K562 (cell line): ENCODE measurements at regions not wholly inside any gene's neighbourhood (a gene's known extent, or its start where the extent isn't known, plus 50 kb on each side); places are given as distances from the start of the nearest gene placed in this dataset.

Experiments used
- ATAC-seq: fragments of 200-7000 bp; cut with Tn5 transposase; 3 replicates; pipeline ENCODE4 v1.9.1; 2020; ENCODE audit warnings: moderate library complexity
- BruUV-seq: library from RNA; stranded (reverse); fragments of 400-500 nt; replicated peaks from 2 replicates; lab custom pipeline; 2021; lab: Mats Ljungman, UMichigan
- CTCF ChIA-PET: fragments of 300-600 bp; formaldehyde crosslinking; extraction: SDS; loops from one replicate; lab custom pipeline; 2021; ENCODE audit warnings: low intra/inter-chr PET ratio; lab: Yijun Ruan, JAX
- POLR2A ChIA-PET: fragments of 300-600, 350-650 bp; sonication (Branson Sonifier 250); formaldehyde crosslinking; extraction: SDS; loops from one replicate; lab custom pipeline; 2021; ENCODE audit warnings: antibody characterized with exemption, inconsistent platforms; lab: Yijun Ruan, JAX
- DNase-seq, 4 experiments: peaks; one replicate each; pipeline versions ENCODE4 v3.0.0 to v3.0.0-alpha.2; 2011 to 2018; ENCODE audit warnings: low spot score in 3 of 4, mixed read lengths in 3 of 4; ENCODE audit errors: extremely low read depth in 1 of 4
- FAIRE-seq: peaks from 2 replicates; lab custom pipeline; 2011; peaks lifted over from hg19 to GRCh38; lab: Jason Lieb, UNC
- H2AFZ ChIP-seq: 2 replicates; pipeline ENCODE4 v1.6.0; 2011; ENCODE audit warnings: low read depth, low read length, control low read depth, inconsistent platforms
- H3K27ac ChIP-seq: fragments of 200-600 bp; 3 replicates; pipeline ENCODE4 v1.8.0; 2011; ENCODE audit warnings: low read depth, mild to moderate bottlenecking, control low read depth, inconsistent platforms, low read length, moderate library complexity, mixed read lengths; ENCODE audit errors: extremely low read depth
- H3K27me3 ChIP-seq, 2 experiments: fragments of 300-600 bp in 1 of 2; 2 replicates in 1 of 2; 3 replicates in 1 of 2; pipeline versions ENCODE4 v1.6.0 to v1.8.0; 2011; ENCODE audit warnings: inconsistent platforms in 2 of 2, low read length in 2 of 2, mild to moderate bottlenecking in 1 of 2, mixed read lengths in 1 of 2, moderate library complexity in 1 of 2; ENCODE audit not compliant: control insufficient read depth in 2 of 2, insufficient read depth in 2 of 2
- H3K36me3 ChIP-seq: fragments of 300-600 bp; 3 replicates; pipeline ENCODE4 v1.8.0; 2011; ENCODE audit warnings: mild to moderate bottlenecking, low read length, inconsistent platforms; ENCODE audit not compliant: control insufficient read depth, insufficient read depth
- H3K4me1 ChIP-seq, 2 experiments: fragments of 200-600 bp in 1 of 2; replicated peaks in 1 of 2; 2 replicates in 1 of 2; 3 replicates in 1 of 2; pipeline versions ENCODE4 v1.5.1 to v1.8.0; 2011; ENCODE audit warnings: inconsistent platforms in 2 of 2, low read length in 2 of 2, mild to moderate bottlenecking in 1 of 2, mixed read lengths in 1 of 2, moderate library complexity in 1 of 2; ENCODE audit not compliant: control insufficient read depth in 2 of 2, insufficient read depth in 2 of 2
- H3K4me2 ChIP-seq: 2 replicates; pipeline ENCODE4 v1.6.1; 2011; ENCODE audit warnings: low read length, control low read depth, inconsistent platforms, mixed read lengths; ENCODE audit not compliant: insufficient read depth
- H3K4me3 ChIP-seq: fragments of 200-600 bp; sonication (generic), shearing (Covaris generic); 2 replicates; pipeline ENCODE4 v1.5.1; 2016; ENCODE audit warnings: control low read depth, inconsistent platforms
- H3K79me2 ChIP-seq: fragments of 200-600 bp; 3 replicates; pipeline ENCODE4 v1.8.0; 2011; ENCODE audit warnings: low read length, inconsistent platforms; ENCODE audit not compliant: control insufficient read depth, insufficient read depth
- H3K9ac ChIP-seq, 2 experiments: 2 replicates each; pipeline versions ENCODE4 v1.6.0 to v1.6.1; 2011; ENCODE audit warnings: low read depth in 2 of 2, low read length in 2 of 2, control low read depth in 1 of 2, inconsistent platforms in 1 of 2, mild to moderate bottlenecking in 1 of 2, mixed read lengths in 1 of 2; ENCODE audit not compliant: insufficient read depth in 1 of 2
- H3K9me1 ChIP-seq: one replicate; pipeline ENCODE4 v1.6.0; 2011; ENCODE audit warnings: inconsistent platforms, mild to moderate bottlenecking, low read length, moderate library complexity; ENCODE audit not compliant: control insufficient read depth, insufficient read depth
- H3K9me3 ChIP-seq: replicated peaks from 2 replicates; pipeline ENCODE4 v1.5.1; 2011; ENCODE audit warnings: low read depth, low read length, inconsistent platforms; ENCODE audit not compliant: control insufficient read depth, insufficient read depth
- H4K20me1 ChIP-seq: replicated peaks from 2 replicates; pipeline ENCODE4 v1.6.1; 2011; ENCODE audit warnings: low read length, inconsistent platforms, mixed read lengths; ENCODE audit not compliant: control insufficient read depth, insufficient read depth
- GATA2 ChIP-seq: sonication (generic); formaldehyde crosslinking; IDR thresholded peaks from 2 replicates; pipeline ENCODE4 v1.4.0; 2020; ENCODE audit warnings: mild to moderate bottlenecking, missing genetic modification reagents
- KLF10 ChIP-seq: fragments of 250-450 bp; sonication (Bioruptor Pico); IDR thresholded peaks from 2 replicates; pipeline ENCODE4 v1.6.1; 2021; ENCODE audit warnings: matching md5 sums
- MCM2 ChIP-seq: fragments of 450-650 bp; IDR thresholded peaks from 2 replicates; pipeline ENCODE4 v1.6.1; 2017; ENCODE audit warnings: low read depth, mild to moderate bottlenecking
- MEIS2 ChIP-seq: fragments of 450-650 bp; IDR thresholded peaks from 2 replicates; pipeline ENCODE4 v1.6.1; 2014; ENCODE audit warnings: mild to moderate bottlenecking; ENCODE audit not compliant: partially characterized antibody
- RBM25 ChIP-seq: fragments of 200-400 bp; formaldehyde crosslinking; IDR thresholded peaks from 2 replicates; pipeline ENCODE4 v1.6.1; 2018; ENCODE audit warnings: low read length, low read depth, moderate library complexity; ENCODE audit not compliant: severe bottlenecking
- STAT5A ChIP-seq: IDR thresholded peaks from 2 replicates; pipeline ENCODE4 v1.6.1; 2012; ENCODE audit warnings: low read length, inconsistent platforms, borderline replicate concordance
- ZBTB17 ChIP-seq: fragments of 450-650 bp; formaldehyde crosslinking; IDR thresholded peaks from 2 replicates; pipeline ENCODE4 v1.4.0; 2020; ENCODE audit warnings: mild to moderate bottlenecking
- ZNF232 ChIP-seq: sonication (generic); formaldehyde crosslinking; IDR thresholded peaks from 2 replicates; pipeline ENCODE4 v1.8.0; 2022; ENCODE audit warnings: mild to moderate bottlenecking, missing genetic modification reagents
- ZNF384 ChIP-seq: IDR thresholded peaks from 2 replicates; pipeline ENCODE4 v1.6.1; 2012; ENCODE audit warnings: low read depth, low read length, improper control_type of control experiment
- in situ Hi-C: fragments of 300-500 bp; cut with MboI; formaldehyde crosslinking; loops from 4 replicates; pipeline ENCODE4 v1.15.0; 2018; ENCODE audit warnings: inconsistent platforms, mixed read lengths
- intact Hi-C: fragments of 100-400 bp; cut with micrococcal nuclease; formaldehyde crosslinking; loops from 2 replicates; pipeline ENCODE4 v1.14.2; 2022
- TF ChIP-seq, protein P1 (sequence below): fragments of 250-450 bp; sonication (Bioruptor Pico); IDR thresholded peaks from 2 replicates; pipeline ENCODE4 v1.4.0; 2020; ENCODE audit warnings: borderline replicate concordance
- TF ChIP-seq, protein P2 (sequence below): fragments of 150-350 bp; conservative IDR thresholded peaks from 2 replicates; pipeline ENCODE4 v1.6.1; 2014; ENCODE audit warnings: low read length

DNA sequence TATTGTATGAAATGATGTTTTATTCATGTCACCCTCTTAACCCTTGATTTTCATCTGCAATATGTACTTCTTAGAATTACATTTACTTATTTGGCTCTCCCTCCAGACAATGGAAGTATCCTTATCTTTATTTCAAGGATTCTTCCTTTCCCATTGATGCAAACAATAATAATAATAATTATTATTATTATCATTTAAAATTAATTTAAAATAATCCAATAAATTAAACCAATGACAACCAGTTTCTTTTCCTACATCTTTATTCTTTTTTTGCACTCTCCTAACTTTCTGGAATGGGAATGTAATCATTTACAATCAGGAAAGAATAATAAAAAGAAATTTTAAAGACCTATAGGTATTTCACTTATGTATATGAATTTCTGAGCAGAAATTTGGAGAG, 504.4 kb downstream of the INHBA start:
- intact Hi-C loops, result no loop called here
- Histone ChIP-seq H4K20me1 (no peaks in the 10 kb centered on the region), H3K4me2 (no peak overlapping the region), H3K27ac (no peak overlapping the region), H3K36me3 (no peaks in the 10 kb centered on the region), H3K9me3 (no peaks in the 10 kb centered on the region), H3K4me3 (no peak overlapping the region), H3K79me2 (no peaks in the 10 kb centered on the region), H3K9ac (no peak overlapping the region), H2AFZ (no peak overlapping the region), H3K27me3 (no peaks in the 10 kb centered on the region), H3K9me1 (no peaks in the 10 kb centered on the region), H3K4me1 (no peaks in the 10 kb centered on the region)
- BruUV-seq, result no TSS peak
- ATAC-seq (no peak), DNase-seq (no peak), FAIRE-seq (no peak)
- in situ Hi-C loops, result no loop called here
- POLR2A ChIA-PET, result no interaction called here
- CTCF ChIA-PET, result no interaction called here
- TF ChIP-seq GATA2 (no peak), ZNF384 (no peak), MCM2 (no peak), KLF10 (CRISPR knock-in tag) (no peak), ZNF232 (CRISPR knock-in tag) (no peak), ZBTB17 (no peak), RBM25 (no peak), MEIS2 (no peak), STAT5A (no peak)
- TF ChIP-seq, protein P1, sequence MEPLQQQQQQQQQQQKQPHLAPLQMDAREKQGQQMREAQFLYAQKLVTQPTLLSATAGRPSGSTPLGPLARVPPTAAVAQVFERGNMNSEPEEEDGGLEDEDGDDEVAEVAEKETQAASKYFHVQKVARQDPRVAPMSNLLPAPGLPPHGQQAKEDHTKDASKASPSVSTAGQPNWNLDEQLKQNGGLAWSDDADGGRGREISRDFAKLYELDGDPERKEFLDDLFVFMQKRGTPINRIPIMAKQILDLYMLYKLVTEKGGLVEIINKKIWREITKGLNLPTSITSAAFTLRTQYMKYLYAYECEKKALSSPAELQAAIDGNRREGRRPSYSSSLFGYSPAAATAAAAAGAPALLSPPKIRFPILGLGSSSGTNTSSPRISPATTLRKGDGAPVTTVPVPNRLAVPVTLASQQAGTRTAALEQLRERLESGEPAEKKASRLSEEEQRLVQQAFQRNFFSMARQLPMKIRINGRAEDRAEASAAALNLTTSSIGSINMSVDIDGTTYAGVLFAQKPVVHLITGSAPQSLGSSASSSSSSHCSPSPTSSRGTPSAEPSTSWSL (CRISPR knock-in tag), result no peak
- TF ChIP-seq, protein P2, sequence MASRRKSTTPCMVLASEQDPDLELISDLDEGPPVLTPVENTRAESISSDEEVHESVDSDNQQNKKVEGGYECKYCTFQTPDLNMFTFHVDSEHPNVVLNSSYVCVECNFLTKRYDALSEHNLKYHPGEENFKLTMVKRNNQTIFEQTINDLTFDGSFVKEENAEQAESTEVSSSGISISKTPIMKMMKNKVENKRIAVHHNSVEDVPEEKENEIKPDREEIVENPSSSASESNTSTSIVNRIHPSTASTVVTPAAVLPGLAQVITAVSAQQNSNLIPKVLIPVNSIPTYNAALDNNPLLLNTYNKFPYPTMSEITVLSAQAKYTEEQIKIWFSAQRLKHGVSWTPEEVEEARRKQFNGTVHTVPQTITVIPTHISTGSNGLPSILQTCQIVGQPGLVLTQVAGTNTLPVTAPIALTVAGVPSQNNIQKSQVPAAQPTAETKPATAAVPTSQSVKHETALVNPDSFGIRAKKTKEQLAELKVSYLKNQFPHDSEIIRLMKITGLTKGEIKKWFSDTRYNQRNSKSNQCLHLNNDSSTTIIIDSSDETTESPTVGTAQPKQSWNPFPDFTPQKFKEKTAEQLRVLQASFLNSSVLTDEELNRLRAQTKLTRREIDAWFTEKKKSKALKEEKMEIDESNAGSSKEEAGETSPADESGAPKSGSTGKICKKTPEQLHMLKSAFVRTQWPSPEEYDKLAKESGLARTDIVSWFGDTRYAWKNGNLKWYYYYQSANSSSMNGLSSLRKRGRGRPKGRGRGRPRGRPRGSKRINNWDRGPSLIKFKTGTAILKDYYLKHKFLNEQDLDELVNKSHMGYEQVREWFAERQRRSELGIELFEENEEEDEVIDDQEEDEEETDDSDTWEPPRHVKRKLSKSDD, result no peak
